Large intestine (tissue), 3 donors: ENCODE measurements at regions not wholly inside any gene's neighbourhood (a gene's known extent, or its start where the extent isn't known, plus 50 kb on each side); places are given as distances from the start of the nearest gene placed in this dataset.
A peak's percentile ranks its signal among the peaks of the same experiment; 100 is the strongest.

Source experiments
- DNase-seq, 2 donors: peaks; one replicate each; pipeline versions ENCODE4 v3.0.0 to v3.0.0-alpha.2; 2013
- H3K27ac ChIP-seq: one replicate; pipeline ENCODE4 v1.5.1; 2013; ENCODE audit warnings: low read length
- H3K27me3 ChIP-seq: 2 replicates; pipeline ENCODE4 v1.6.1; 2013; ENCODE audit warnings: low read length; ENCODE audit not compliant: control insufficient read depth, insufficient read depth
- H3K36me3 ChIP-seq: 2 replicates; pipeline ENCODE4 v1.6.1; 2013; ENCODE audit warnings: low read length; ENCODE audit not compliant: control insufficient read depth, insufficient read depth
- H3K4me1 ChIP-seq: one replicate; pipeline ENCODE4 v1.6.1; 2013; ENCODE audit warnings: low read length; ENCODE audit not compliant: control insufficient read depth, insufficient read depth
- H3K4me3 ChIP-seq: one replicate; pipeline ENCODE4 v1.5.1; 2013; ENCODE audit warnings: low read length
- H3K9me3 ChIP-seq: one replicate; pipeline ENCODE4 v1.6.1; 2013; ENCODE audit warnings: mild to moderate bottlenecking, low read depth, low read length, moderate library complexity; ENCODE audit not compliant: control insufficient read depth
- whole genome bisulfite sequencing: methylation state at CpG from one replicate; pipeline ENCODE4 v1.1.5; 2013; ENCODE audit warnings: low lambda C conversion rate; ENCODE audit not compliant: insufficient coverage; 5-methylcytosine and 5-hydroxymethylcytosine counted together

GRCh38 chr11:15826826-15827225, 529.5 kb downstream of the SOX6 start:
- H3K9me3 ChIP-seq = no peaks in the 10 kb centered on the region
- no peaks in the 10 kb centered on the region for H3K36me3 ChIP-seq
- H3K4me3 ChIP-seq = no peak overlapping the region
- no peaks in the 10 kb centered on the region for H3K4me1 ChIP-seq
- H3K27ac ChIP-seq = no peak overlapping the region
- H3K27me3 ChIP-seq = no peaks in the 10 kb centered on the region
- DNase-seq = peak in 1 of 2 donors; percentile 20

- no peak overlapping the region for H3K27ac ChIP-seq
- DNase-seq = no peak
- no peak overlapping the region for H3K4me3 ChIP-seq
- no peaks in the 10 kb centered on the region for H3K9me3 ChIP-seq
- no peaks in the 10 kb centered on the region for H3K36me3 ChIP-seq
- no peaks in the 10 kb centered on the region for H3K27me3 ChIP-seq
- H3K4me1 ChIP-seq = no peaks in the 10 kb centered on the region
- WGBS = 86% methylated on average over 2 of the region's 9 CpGs
These were observed 528.0 kb downstream of the SOX6 start for GRCh38 chr11:15828215-15828853.

- H3K4me3 ChIP-seq = no peak overlapping the region
- H3K9me3 ChIP-seq = no peaks in the 10 kb centered on the region
- no peak overlapping the region for H3K27ac ChIP-seq
- no peaks in the 10 kb centered on the region for H3K4me1 ChIP-seq
- no peak for DNase-seq
- H3K27me3 ChIP-seq = no peaks in the 10 kb centered on the region
- 88% methylated on average over 1 of the region's 1 CpG for WGBS
- no peaks in the 10 kb centered on the region for H3K36me3 ChIP-seq
These were observed 527.0 kb downstream of the SOX6 start for GRCh38 chr11:15829312-15829711.

GRCh38 chr11:15830741-15831428, 525.5 kb downstream of the SOX6 start:
- no CpG with 5 or more reads among the region's 9 CpGs for whole genome bisulfite sequencing
- H3K9me3 ChIP-seq = no peaks in the 10 kb centered on the region
- no peaks in the 10 kb centered on the region for H3K27me3 ChIP-seq
- no peak for DNase-seq
- no peak overlapping the region for H3K27ac ChIP-seq
- H3K4me3 ChIP-seq = no peak overlapping the region
- H3K4me1 ChIP-seq = no peaks in the 10 kb centered on the region
- no peaks in the 10 kb centered on the region for H3K36me3 ChIP-seq

GRCh38 chr11:15835788-15836411, 520.4 kb downstream of the SOX6 start:
- no CpG with 5 or more reads among the region's 7 CpGs for WGBS

GRCh38 chr11:15836795-15837194, 519.6 kb downstream of the SOX6 start:
- Histone ChIP-seq H3K9me3 (no peaks in the 10 kb centered on the region), H3K4me1 (peaks cover 13% of the 10 kb centered on the region), H3K4me3 (no peak overlapping the region), H3K36me3 (no peaks in the 10 kb centered on the region), H3K27ac (no peak overlapping the region), H3K27me3 (no peaks in the 10 kb centered on the region)
- peak in 1 of 2 donors; percentile 27 for DNase-seq
- 33% methylated on average over 1 of the region's 1 CpG for WGBS

More at GRCh38 chr11:15835788-15836411, 520.4 kb downstream of the SOX6 start:
- DNase-seq = peak in 1 of 2 donors; percentile 34
- Histone ChIP-seq H3K27ac (no peak overlapping the region), H3K4me1 (peaks cover 13% of the 10 kb centered on the region), H3K27me3 (no peaks in the 10 kb centered on the region), H3K4me3 (no peak overlapping the region), H3K9me3 (no peaks in the 10 kb centered on the region), H3K36me3 (no peaks in the 10 kb centered on the region)

- Histone ChIP-seq H3K4me3 (no peak overlapping the region), H3K36me3 (no peaks in the 10 kb centered on the region), H3K9me3 (no peaks in the 10 kb centered on the region), H3K4me1 (peaks cover 13% of the 10 kb centered on the region), H3K27me3 (no peaks in the 10 kb centered on the region), H3K27ac (peak overlapping the region; percentile 94)
- peak; percentile 90 to 96 for DNase-seq
- WGBS = no CpG with 5 or more reads among the region's 4 CpGs
These were observed 518.4 kb downstream of the SOX6 start for GRCh38 chr11:15837901-15838489.

- no peaks in the 10 kb centered on the region for H3K36me3 ChIP-seq
- H3K4me1 ChIP-seq = peaks cover 13% of the 10 kb centered on the region
- H3K4me3 ChIP-seq = no peak overlapping the region
- DNase-seq = no peak
- H3K9me3 ChIP-seq = no peaks in the 10 kb centered on the region
- no peaks in the 10 kb centered on the region for H3K27me3 ChIP-seq
- no peak overlapping the region for H3K27ac ChIP-seq
- no CpG with 5 or more reads among the region's 3 CpGs for WGBS
These were observed 517.3 kb downstream of the SOX6 start for GRCh38 chr11:15839061-15839460.

- Histone ChIP-seq H3K36me3 (no peaks in the 10 kb centered on the region), H3K27me3 (no peaks in the 10 kb centered on the region), H3K27ac (no peak overlapping the region), H3K9me3 (no peaks in the 10 kb centered on the region), H3K4me1 (peaks cover 13% of the 10 kb centered on the region), H3K4me3 (no peak overlapping the region)
- DNase-seq = peak in 1 of 2 donors; percentile 17
- WGBS = no CpG with 5 or more reads among the region's 2 CpGs
These were observed 515.4 kb downstream of the SOX6 start for GRCh38 chr11:15840966-15841365.

- Histone ChIP-seq H3K4me1 (peaks cover 9% of the 10 kb centered on the region), H3K36me3 (no peaks in the 10 kb centered on the region), H3K9me3 (no peaks in the 10 kb centered on the region), H3K4me3 (no peak overlapping the region), H3K27me3 (no peaks in the 10 kb centered on the region), H3K27ac (no peak overlapping the region)
- DNase-seq = peak; percentile 28 to 60
- WGBS = 95% methylated on average over 4 of the region's 6 CpGs
These were observed 514.2 kb downstream of the SOX6 start for GRCh38 chr11:15841931-15842740.
